ENCODE measurements at regions not wholly inside any gene's neighbourhood (a gene's known extent, or its start where the extent isn't known, plus 50 kb on each side); places are given as distances from the start of the nearest gene placed in this dataset.

DNA sequence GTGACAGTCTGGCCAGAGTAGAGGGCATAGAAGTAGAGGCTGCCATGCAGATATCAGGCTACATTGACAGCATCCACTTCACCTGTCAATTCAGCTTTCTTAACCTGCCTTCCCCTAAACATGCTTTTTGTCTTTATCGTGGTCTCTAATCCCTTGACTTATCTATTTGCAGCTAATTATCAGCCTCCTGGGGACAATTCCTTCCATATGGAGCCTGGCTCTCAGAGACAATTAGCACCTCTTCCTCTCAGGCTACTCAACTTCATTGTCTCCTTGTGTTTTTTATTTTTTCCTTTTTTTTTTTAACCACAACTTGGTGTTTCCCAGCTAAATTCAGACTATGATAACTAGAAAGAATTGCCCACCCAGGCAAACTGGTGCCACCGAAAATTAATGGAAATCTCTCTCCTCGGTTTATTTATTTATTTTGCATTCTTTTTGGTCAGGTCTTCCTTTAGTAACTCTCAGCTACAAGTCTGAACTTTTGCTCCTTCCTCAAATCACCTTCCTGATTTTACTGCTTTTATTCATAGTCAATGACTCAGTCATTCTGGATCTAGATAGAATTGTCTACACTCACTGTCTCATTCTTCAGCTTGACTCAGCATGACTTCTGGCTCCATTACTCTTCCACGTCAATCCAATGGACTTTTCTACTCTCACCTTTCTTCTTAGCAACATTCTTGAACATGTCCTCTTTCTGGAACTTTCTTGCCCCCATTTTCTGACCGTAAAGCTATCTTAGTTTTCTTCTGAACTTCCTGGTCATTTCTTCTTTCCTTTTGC lies 63.0 kb upstream of the BASP1 start:
- Histone ChIP-seq H4K20me1 (replicated peaks; ENCODE audit: insufficient read depth) (no peaks in the 10 kb centered on the region), H3F3A (replicated peaks; ENCODE audit: low read depth) (no peaks in the 10 kb centered on the region), H3K79me2 (replicated peaks; ENCODE audit: insufficient read depth) (no peaks in the 10 kb centered on the region), H3K27me3 (ENCODE audit: insufficient read depth) (no peaks in the 10 kb centered on the region), H2AFZ (no peak overlapping the region), H3K9me2 (ENCODE audit: insufficient read depth) (peaks cover 12% of the 10 kb centered on the region), H3K27ac (ENCODE audit: low read depth) (no peak overlapping the region), H3K4me1 (ENCODE audit: insufficient read depth) (peaks cover 12% of the 10 kb centered on the region; the same call in 1 of the 2 replicates), H3K36me3 (ENCODE audit: insufficient read depth) (no peaks in the 10 kb centered on the region), H3K4me2 (no peak overlapping the region), H3K4me3 (no peak overlapping the region)
- DNase-seq (ENCODE audit: low spot score), result no peak
- Mint-ChIP-seq H3K36me3 (ENCODE audit: low read depth) (no peaks in the 10 kb centered on the region), H3K4me1 (peaks cover 12% of the 10 kb centered on the region), H3K27ac (no peak overlapping the region), H3K27me3 (ENCODE audit: insufficient read depth, low read depth, poor library complexity) (peaks cover 5% of the 10 kb centered on the region), H3K9me3 (no peaks in the 10 kb centered on the region), H3K4me3 (no peak overlapping the region)
- TF ChIP-seq POLR2AphosphoS5 (IDR thresholded peaks at IDR 0.05; ENCODE audit: low read depth) (no peak), EZH2phosphoT487 (IDR thresholded peaks at IDR 0.05; ENCODE audit: unreplicated experiment) (no peak), CREB1 (CRISPR knock-in tag; IDR thresholded peaks at IDR 0.05; ENCODE audit: low read depth) (no peak), ZNF331 (CRISPR knock-in tag; IDR thresholded peaks at IDR 0.05; ENCODE audit: low read depth) (no peak), STAT1 (IDR thresholded peaks at IDR 0.05; ENCODE audit: unreplicated experiment) (no peak), JUNB (IDR thresholded peaks at IDR 0.05; ENCODE audit: unreplicated experiment) (no peak), ZNF114 (CRISPR knock-in tag; IDR thresholded peaks at IDR 0.05) (no peak), NANOG (IDR thresholded peaks at IDR 0.05; ENCODE audit: borderline replicate concordance) (no peak), EZH2 (IDR thresholded peaks at IDR 0.05; ENCODE audit: low read depth, unreplicated experiment) (no peak)
- TF ChIP-seq, protein P1, sequence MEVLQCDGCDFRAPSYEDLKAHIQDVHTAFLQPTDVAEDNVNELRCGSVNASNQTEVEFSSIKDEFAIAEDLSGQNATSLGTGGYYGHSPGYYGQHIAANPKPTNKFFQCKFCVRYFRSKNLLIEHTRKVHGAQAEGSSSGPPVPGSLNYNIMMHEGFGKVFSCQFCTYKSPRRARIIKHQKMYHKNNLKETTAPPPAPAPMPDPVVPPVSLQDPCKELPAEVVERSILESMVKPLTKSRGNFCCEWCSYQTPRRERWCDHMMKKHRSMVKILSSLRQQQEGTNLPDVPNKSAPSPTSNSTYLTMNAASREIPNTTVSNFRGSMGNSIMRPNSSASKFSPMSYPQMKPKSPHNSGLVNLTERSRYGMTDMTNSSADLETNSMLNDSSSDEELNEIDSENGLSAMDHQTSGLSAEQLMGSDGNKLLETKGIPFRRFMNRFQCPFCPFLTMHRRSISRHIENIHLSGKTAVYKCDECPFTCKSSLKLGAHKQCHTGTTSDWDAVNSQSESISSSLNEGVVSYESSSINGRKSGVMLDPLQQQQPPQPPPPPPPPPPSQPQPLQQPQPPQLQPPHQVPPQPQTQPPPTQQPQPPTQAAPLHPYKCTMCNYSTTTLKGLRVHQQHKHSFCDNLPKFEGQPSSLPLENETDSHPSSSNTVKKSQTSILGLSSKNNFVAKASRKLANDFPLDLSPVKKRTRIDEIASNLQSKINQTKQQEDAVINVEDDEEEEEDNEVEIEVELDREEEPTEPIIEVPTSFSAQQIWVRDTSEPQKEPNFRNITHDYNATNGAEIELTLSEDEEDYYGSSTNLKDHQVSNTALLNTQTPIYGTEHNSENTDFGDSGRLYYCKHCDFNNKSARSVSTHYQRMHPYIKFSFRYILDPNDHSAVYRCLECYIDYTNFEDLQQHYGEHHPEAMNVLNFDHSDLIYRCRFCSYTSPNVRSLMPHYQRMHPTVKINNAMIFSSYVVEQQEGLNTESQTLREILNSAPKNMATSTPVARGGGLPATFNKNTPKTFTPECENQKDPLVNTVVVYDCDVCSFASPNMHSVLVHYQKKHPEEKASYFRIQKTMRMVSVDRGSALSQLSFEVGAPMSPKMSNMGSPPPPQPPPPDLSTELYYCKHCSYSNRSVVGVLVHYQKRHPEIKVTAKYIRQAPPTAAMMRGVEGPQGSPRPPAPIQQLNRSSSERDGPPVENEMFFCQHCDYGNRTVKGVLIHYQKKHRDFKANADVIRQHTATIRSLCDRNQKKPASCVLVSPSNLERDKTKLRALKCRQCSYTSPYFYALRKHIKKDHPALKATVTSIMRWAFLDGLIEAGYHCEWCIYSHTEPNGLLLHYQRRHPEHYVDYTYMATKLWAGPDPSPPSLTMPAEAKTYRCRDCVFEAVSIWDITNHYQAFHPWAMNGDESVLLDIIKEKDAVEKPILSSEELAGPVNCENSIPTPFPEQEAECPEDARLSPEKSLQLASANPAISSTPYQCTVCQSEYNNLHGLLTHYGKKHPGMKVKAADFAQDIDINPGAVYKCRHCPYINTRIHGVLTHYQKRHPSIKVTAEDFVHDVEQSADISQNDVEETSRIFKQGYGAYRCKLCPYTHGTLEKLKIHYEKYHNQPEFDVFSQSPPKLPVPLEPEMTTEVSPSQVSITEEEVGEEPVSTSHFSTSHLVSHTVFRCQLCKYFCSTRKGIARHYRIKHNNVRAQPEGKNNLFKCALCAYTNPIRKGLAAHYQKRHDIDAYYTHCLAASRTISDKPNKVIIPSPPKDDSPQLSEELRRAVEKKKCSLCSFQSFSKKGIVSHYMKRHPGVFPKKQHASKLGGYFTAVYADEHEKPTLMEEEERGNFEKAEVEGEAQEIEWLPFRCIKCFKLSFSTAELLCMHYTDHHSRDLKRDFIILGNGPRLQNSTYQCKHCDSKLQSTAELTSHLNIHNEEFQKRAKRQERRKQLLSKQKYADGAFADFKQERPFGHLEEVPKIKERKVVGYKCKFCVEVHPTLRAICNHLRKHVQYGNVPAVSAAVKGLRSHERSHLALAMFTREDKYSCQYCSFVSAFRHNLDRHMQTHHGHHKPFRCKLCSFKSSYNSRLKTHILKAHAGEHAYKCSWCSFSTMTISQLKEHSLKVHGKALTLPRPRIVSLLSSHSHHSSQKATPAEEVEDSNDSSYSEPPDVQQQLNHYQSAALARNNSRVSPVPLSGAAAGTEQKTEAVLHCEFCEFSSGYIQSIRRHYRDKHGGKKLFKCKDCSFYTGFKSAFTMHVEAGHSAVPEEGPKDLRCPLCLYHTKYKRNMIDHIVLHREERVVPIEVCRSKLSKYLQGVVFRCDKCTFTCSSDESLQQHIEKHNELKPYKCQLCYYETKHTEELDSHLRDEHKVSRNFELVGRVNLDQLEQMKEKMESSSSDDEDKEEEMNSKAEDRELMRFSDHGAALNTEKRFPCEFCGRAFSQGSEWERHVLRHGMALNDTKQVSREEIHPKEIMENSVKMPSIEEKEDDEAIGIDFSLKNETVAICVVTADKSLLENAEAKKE (CRISPR knock-in tag; IDR thresholded peaks at IDR 0.05), result no peak
- TF ChIP-seq, protein P2, sequence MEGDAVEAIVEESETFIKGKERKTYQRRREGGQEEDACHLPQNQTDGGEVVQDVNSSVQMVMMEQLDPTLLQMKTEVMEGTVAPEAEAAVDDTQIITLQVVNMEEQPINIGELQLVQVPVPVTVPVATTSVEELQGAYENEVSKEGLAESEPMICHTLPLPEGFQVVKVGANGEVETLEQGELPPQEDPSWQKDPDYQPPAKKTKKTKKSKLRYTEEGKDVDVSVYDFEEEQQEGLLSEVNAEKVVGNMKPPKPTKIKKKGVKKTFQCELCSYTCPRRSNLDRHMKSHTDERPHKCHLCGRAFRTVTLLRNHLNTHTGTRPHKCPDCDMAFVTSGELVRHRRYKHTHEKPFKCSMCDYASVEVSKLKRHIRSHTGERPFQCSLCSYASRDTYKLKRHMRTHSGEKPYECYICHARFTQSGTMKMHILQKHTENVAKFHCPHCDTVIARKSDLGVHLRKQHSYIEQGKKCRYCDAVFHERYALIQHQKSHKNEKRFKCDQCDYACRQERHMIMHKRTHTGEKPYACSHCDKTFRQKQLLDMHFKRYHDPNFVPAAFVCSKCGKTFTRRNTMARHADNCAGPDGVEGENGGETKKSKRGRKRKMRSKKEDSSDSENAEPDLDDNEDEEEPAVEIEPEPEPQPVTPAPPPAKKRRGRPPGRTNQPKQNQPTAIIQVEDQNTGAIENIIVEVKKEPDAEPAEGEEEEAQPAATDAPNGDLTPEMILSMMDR (conservative IDR thresholded peaks at IDR 0.05; ENCODE audit: low read depth in 2 of 2), result no peak
- TF ChIP-seq, protein P3, sequence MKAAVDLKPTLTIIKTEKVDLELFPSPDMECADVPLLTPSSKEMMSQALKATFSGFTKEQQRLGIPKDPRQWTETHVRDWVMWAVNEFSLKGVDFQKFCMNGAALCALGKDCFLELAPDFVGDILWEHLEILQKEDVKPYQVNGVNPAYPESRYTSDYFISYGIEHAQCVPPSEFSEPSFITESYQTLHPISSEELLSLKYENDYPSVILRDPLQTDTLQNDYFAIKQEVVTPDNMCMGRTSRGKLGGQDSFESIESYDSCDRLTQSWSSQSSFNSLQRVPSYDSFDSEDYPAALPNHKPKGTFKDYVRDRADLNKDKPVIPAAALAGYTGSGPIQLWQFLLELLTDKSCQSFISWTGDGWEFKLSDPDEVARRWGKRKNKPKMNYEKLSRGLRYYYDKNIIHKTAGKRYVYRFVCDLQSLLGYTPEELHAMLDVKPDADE (IDR thresholded peaks at IDR 0.05), result no peak
- TF ChIP-seq, protein P4, sequence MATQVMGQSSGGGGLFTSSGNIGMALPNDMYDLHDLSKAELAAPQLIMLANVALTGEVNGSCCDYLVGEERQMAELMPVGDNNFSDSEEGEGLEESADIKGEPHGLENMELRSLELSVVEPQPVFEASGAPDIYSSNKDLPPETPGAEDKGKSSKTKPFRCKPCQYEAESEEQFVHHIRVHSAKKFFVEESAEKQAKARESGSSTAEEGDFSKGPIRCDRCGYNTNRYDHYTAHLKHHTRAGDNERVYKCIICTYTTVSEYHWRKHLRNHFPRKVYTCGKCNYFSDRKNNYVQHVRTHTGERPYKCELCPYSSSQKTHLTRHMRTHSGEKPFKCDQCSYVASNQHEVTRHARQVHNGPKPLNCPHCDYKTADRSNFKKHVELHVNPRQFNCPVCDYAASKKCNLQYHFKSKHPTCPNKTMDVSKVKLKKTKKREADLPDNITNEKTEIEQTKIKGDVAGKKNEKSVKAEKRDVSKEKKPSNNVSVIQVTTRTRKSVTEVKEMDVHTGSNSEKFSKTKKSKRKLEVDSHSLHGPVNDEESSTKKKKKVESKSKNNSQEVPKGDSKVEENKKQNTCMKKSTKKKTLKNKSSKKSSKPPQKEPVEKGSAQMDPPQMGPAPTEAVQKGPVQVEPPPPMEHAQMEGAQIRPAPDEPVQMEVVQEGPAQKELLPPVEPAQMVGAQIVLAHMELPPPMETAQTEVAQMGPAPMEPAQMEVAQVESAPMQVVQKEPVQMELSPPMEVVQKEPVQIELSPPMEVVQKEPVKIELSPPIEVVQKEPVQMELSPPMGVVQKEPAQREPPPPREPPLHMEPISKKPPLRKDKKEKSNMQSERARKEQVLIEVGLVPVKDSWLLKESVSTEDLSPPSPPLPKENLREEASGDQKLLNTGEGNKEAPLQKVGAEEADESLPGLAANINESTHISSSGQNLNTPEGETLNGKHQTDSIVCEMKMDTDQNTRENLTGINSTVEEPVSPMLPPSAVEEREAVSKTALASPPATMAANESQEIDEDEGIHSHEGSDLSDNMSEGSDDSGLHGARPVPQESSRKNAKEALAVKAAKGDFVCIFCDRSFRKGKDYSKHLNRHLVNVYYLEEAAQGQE (IDR thresholded peaks at IDR 0.05; ENCODE audit: unreplicated experiment), result no peak
- no peak for ATAC-seq
